ENCODE measurements at regions not wholly inside any gene's neighbourhood (a gene's known extent, or its start where the extent isn't known, plus 50 kb on each side); places are given as distances from the start of the nearest gene placed in this dataset.

GRCh38 chr6:139551376-139551775 is 176.9 kb upstream of the CITED2 start:
- no peak for TF ChIP-seq ZNF57 (CRISPR knock-in tag; IDR thresholded peaks at IDR 0.05)
- no peak for TF ChIP-seq EZH2 (IDR thresholded peaks at IDR 0.05; ENCODE audit: borderline replicate concordance, low read depth, low read length)
- TF ChIP-seq RAD51 (IDR thresholded peaks at IDR 0.05; ENCODE audit: borderline replicate concordance, low read depth), result no peak
- TF ChIP-seq ESRRA (IDR thresholded peaks at IDR 0.05; ENCODE audit: borderline replicate concordance, low read depth), result no peak
- TF ChIP-seq KDM4B (IDR thresholded peaks at IDR 0.05; ENCODE audit: borderline replicate concordance in 2 of 2, low read depth in 1 of 2), result no peak
- TF ChIP-seq BCOR (IDR thresholded peaks at IDR 0.05), result no peak
- no peak for TF ChIP-seq TBP (optimal IDR thresholded peaks at IDR 0.05; ENCODE audit: low read depth, low read length)
- no peak for TF ChIP-seq FOXP1 (CRISPR knock-in tag; IDR thresholded peaks at IDR 0.05)

Data from K562 (cell line).